ENCODE measurements at regions not wholly inside any gene's neighbourhood (a gene's known extent, or its start where the extent isn't known, plus 50 kb on each side); places are given as distances from the start of the nearest gene placed in this dataset.

- no peak for TF ChIP-seq REST (IDR thresholded peaks at IDR 0.05; ENCODE audit: unreplicated experiment)
- TF ChIP-seq STAT1 (IDR thresholded peaks at IDR 0.05; ENCODE audit: unreplicated experiment): no peak
Observed at GRCh38 chr18:39773646-39774045, 2181.4 kb upstream of the PIK3C3 start (continued).

GRCh38 chr18:39772155-39772919, 2182.7 kb upstream of the PIK3C3 start:
- H3K9me3 Mint-ChIP-seq: no peaks in the 10 kb centered on the region
- no peak overlapping the region for H3K27ac Mint-ChIP-seq
- ATAC-seq: no peak
- Histone ChIP-seq H3K36me3 (ENCODE audit: insufficient read depth) (no peaks in the 10 kb centered on the region), H3F3A (replicated peaks; ENCODE audit: low read depth) (no peaks in the 10 kb centered on the region), H2AFZ (no peak overlapping the region), H3K27me3 (ENCODE audit: insufficient read depth) (no peaks in the 10 kb centered on the region), H3K4me2 (no peak overlapping the region), H3K79me2 (replicated peaks; ENCODE audit: insufficient read depth) (peaks cover 96% of the 10 kb centered on the region), H3K4me1 (ENCODE audit: insufficient read depth) (peaks cover 7% of the 10 kb centered on the region; the same call in 1 of the 2 replicates), H3K9me2 (ENCODE audit: insufficient read depth) (peaks cover 9% of the 10 kb centered on the region), H3K27ac (ENCODE audit: low read depth) (no peak overlapping the region), H3K4me3 (no peak overlapping the region), H4K20me1 (replicated peaks; ENCODE audit: insufficient read depth) (peaks cover 5% of the 10 kb centered on the region)
- H3K27me3 Mint-ChIP-seq (ENCODE audit: insufficient read depth, low read depth, poor library complexity): peaks cover 1% of the 10 kb centered on the region
- no peak for DNase-seq (ENCODE audit: low spot score)
- H3K4me3 Mint-ChIP-seq: no peak overlapping the region
- H3K4me1 Mint-ChIP-seq: no peaks in the 10 kb centered on the region
- H3K36me3 Mint-ChIP-seq (ENCODE audit: low read depth): no peaks in the 10 kb centered on the region
- TF ChIP-seq, protein P1, sequence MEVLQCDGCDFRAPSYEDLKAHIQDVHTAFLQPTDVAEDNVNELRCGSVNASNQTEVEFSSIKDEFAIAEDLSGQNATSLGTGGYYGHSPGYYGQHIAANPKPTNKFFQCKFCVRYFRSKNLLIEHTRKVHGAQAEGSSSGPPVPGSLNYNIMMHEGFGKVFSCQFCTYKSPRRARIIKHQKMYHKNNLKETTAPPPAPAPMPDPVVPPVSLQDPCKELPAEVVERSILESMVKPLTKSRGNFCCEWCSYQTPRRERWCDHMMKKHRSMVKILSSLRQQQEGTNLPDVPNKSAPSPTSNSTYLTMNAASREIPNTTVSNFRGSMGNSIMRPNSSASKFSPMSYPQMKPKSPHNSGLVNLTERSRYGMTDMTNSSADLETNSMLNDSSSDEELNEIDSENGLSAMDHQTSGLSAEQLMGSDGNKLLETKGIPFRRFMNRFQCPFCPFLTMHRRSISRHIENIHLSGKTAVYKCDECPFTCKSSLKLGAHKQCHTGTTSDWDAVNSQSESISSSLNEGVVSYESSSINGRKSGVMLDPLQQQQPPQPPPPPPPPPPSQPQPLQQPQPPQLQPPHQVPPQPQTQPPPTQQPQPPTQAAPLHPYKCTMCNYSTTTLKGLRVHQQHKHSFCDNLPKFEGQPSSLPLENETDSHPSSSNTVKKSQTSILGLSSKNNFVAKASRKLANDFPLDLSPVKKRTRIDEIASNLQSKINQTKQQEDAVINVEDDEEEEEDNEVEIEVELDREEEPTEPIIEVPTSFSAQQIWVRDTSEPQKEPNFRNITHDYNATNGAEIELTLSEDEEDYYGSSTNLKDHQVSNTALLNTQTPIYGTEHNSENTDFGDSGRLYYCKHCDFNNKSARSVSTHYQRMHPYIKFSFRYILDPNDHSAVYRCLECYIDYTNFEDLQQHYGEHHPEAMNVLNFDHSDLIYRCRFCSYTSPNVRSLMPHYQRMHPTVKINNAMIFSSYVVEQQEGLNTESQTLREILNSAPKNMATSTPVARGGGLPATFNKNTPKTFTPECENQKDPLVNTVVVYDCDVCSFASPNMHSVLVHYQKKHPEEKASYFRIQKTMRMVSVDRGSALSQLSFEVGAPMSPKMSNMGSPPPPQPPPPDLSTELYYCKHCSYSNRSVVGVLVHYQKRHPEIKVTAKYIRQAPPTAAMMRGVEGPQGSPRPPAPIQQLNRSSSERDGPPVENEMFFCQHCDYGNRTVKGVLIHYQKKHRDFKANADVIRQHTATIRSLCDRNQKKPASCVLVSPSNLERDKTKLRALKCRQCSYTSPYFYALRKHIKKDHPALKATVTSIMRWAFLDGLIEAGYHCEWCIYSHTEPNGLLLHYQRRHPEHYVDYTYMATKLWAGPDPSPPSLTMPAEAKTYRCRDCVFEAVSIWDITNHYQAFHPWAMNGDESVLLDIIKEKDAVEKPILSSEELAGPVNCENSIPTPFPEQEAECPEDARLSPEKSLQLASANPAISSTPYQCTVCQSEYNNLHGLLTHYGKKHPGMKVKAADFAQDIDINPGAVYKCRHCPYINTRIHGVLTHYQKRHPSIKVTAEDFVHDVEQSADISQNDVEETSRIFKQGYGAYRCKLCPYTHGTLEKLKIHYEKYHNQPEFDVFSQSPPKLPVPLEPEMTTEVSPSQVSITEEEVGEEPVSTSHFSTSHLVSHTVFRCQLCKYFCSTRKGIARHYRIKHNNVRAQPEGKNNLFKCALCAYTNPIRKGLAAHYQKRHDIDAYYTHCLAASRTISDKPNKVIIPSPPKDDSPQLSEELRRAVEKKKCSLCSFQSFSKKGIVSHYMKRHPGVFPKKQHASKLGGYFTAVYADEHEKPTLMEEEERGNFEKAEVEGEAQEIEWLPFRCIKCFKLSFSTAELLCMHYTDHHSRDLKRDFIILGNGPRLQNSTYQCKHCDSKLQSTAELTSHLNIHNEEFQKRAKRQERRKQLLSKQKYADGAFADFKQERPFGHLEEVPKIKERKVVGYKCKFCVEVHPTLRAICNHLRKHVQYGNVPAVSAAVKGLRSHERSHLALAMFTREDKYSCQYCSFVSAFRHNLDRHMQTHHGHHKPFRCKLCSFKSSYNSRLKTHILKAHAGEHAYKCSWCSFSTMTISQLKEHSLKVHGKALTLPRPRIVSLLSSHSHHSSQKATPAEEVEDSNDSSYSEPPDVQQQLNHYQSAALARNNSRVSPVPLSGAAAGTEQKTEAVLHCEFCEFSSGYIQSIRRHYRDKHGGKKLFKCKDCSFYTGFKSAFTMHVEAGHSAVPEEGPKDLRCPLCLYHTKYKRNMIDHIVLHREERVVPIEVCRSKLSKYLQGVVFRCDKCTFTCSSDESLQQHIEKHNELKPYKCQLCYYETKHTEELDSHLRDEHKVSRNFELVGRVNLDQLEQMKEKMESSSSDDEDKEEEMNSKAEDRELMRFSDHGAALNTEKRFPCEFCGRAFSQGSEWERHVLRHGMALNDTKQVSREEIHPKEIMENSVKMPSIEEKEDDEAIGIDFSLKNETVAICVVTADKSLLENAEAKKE (CRISPR knock-in tag; IDR thresholded peaks at IDR 0.05): no peak
- TF ChIP-seq POLR2AphosphoS5 (IDR thresholded peaks at IDR 0.05; ENCODE audit: low read depth) (no peak), CTCF (conservative IDR thresholded peaks at IDR 0.05; ENCODE audit: low read depth in 2 of 2) (no peak), ZNF114 (CRISPR knock-in tag; IDR thresholded peaks at IDR 0.05) (no peak), ZNF331 (CRISPR knock-in tag; IDR thresholded peaks at IDR 0.05; ENCODE audit: low read depth) (no peak), STAT1 (IDR thresholded peaks at IDR 0.05; ENCODE audit: unreplicated experiment) (no peak), JUNB (IDR thresholded peaks at IDR 0.05; ENCODE audit: unreplicated experiment) (no peak), CREB1 (CRISPR knock-in tag; IDR thresholded peaks at IDR 0.05; ENCODE audit: low read depth) (no peak), EZH2phosphoT487 (IDR thresholded peaks at IDR 0.05; ENCODE audit: unreplicated experiment) (no peak), ETS1 (IDR thresholded peaks at IDR 0.05) (no peak)

All from GM23338 (cell line).